ENCODE measurements at regions not wholly inside any gene's neighbourhood (a gene's known extent, or its start where the extent isn't known, plus 50 kb on each side); places are given as distances from the start of the nearest gene placed in this dataset.

DNA sequence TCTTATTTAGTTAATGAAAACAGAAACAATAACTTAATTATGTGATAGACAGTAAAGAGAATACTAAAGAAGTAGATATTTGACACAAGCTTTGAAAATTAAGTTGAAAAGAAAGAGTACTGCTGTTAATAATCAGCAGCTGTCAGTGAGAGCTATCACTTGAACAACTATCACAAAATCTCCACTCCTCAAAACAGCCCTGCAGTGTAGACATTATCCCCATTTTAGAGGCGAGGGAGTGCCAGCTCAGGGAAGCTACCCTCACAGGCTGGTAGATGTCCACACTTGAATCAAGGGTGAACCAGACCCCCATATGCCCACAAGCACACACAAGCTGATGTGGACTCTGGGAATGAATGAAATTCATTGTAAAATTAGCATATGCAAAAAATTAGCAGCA, 248.8 kb downstream of the RHOU start:
- no peak overlapping the region for H3K27ac ChIP-seq
- TF ChIP-seq, protein P1, sequence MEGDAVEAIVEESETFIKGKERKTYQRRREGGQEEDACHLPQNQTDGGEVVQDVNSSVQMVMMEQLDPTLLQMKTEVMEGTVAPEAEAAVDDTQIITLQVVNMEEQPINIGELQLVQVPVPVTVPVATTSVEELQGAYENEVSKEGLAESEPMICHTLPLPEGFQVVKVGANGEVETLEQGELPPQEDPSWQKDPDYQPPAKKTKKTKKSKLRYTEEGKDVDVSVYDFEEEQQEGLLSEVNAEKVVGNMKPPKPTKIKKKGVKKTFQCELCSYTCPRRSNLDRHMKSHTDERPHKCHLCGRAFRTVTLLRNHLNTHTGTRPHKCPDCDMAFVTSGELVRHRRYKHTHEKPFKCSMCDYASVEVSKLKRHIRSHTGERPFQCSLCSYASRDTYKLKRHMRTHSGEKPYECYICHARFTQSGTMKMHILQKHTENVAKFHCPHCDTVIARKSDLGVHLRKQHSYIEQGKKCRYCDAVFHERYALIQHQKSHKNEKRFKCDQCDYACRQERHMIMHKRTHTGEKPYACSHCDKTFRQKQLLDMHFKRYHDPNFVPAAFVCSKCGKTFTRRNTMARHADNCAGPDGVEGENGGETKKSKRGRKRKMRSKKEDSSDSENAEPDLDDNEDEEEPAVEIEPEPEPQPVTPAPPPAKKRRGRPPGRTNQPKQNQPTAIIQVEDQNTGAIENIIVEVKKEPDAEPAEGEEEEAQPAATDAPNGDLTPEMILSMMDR (IDR thresholded peaks at IDR 0.05): no peak
- no peaks in the 10 kb centered on the region for H3K9me3 ChIP-seq (ENCODE audit: control insufficient read depth, low read length)
- no peaks in the 10 kb centered on the region for H3K4me1 ChIP-seq
- no peaks in the 10 kb centered on the region for H3K79me2 ChIP-seq
- no peaks in the 10 kb centered on the region for H3K27me3 ChIP-seq (ENCODE audit: control insufficient read depth, insufficient read depth, low read length)
- no peak overlapping the region for H3K4me3 ChIP-seq (ENCODE audit: low read depth, low read length)
- no peak overlapping the region for H2AFZ ChIP-seq
- H3K36me3 ChIP-seq (ENCODE audit: control insufficient read depth, insufficient read depth, low read length): no peaks in the 10 kb centered on the region
- H3K4me2 ChIP-seq (ENCODE audit: low read length): no peak overlapping the region
- H3K9ac ChIP-seq: no peak overlapping the region

DNA sequence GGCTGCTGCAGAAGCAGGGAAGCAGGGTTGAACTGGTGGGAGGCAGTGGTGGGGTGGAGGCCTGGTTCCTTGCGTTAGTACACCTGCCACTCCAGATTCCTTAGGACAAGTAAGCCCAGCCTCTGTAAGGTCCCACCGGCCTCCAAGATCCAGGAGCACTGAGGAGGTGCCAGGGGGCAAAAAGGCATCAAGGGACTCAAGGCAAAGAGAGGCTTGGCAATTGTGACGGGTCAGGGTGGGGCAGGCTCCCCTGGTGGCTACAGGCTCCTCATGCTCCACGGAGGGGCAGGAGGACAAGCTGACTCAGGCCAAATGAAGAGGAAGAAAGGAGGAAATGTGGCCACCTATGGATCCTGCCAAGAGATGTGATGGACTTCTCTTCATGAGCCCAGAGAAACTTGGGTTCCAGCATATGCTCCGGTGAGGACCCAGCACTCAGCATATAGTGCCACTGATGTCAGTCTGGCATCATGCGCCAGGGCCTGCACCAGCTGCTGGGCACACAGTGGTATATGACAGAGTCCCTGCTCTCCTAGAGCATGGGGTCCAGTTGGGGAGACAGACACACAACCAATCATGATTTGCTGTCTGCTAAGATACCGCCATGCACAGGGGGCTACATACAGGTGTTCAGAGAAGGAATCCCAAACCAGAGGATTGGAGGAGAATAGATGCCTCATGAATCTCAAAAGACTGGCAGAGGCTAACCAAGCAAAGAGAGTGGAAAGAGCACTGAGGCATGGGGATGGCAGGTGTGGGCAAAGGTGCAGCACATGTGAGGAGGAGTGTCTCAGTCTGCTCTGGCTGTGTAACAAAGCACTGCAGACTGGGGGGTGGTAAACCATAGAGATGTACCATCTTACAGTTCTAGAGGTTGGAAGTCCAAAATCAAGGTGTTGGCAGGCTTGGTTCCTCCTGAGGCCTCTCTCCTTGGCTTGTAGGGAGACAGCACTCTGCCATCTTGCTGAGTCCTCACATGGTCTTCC, 249.7 kb downstream of the RHOU start:
- Histone ChIP-seq H3K4me2 (ENCODE audit: low read length) (no peak overlapping the region), H3K4me1 (peaks cover 1% of the 10 kb centered on the region), H3K27me3 (ENCODE audit: control insufficient read depth, insufficient read depth, low read length) (no peaks in the 10 kb centered on the region), H3K4me3 (ENCODE audit: low read depth, low read length) (no peak overlapping the region), H3K27ac (no peak overlapping the region), H3K9me3 (ENCODE audit: control insufficient read depth, low read length) (no peaks in the 10 kb centered on the region), H3K79me2 (no peaks in the 10 kb centered on the region), H3K9ac (no peak overlapping the region), H3K36me3 (ENCODE audit: control insufficient read depth, insufficient read depth, low read length) (no peaks in the 10 kb centered on the region), H2AFZ (no peak overlapping the region)
- TF ChIP-seq, protein P1 (IDR thresholded peaks at IDR 0.05): no peak

DNA sequence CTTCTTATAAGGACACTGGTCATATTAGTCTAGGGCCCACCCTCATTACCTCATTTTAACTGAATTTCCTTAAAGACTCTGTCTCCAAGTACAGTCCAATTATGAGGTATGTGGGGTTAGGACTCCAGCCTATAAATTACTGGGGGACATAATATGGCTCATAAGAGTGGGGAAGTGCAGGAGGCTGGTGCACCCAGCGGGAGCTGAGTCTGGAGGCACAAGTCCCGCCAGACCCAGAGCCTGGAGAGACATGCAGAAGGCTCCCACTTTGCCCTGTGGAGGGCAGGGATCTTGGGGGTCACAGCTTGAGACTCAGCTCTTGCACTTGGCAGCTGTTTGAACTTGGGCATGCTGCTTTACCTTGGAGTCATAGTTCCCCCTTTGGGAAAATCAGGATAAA, 250.4 kb downstream of the RHOU start:
- H3K4me3 ChIP-seq (ENCODE audit: low read depth, low read length): no peak overlapping the region
- peaks cover 7% of the 10 kb centered on the region for H3K4me1 ChIP-seq
- H3K9ac ChIP-seq: no peak overlapping the region
- no peaks in the 10 kb centered on the region for H3K36me3 ChIP-seq (ENCODE audit: control insufficient read depth, insufficient read depth, low read length)
- H3K9me3 ChIP-seq (ENCODE audit: control insufficient read depth, low read length): no peaks in the 10 kb centered on the region
- H3K27me3 ChIP-seq (ENCODE audit: control insufficient read depth, insufficient read depth, low read length): no peaks in the 10 kb centered on the region
- H3K27ac ChIP-seq: no peak overlapping the region
- TF ChIP-seq, protein P1 (IDR thresholded peaks at IDR 0.05): no peak
- no peak overlapping the region for H2AFZ ChIP-seq
- no peaks in the 10 kb centered on the region for H3K79me2 ChIP-seq
- no peak overlapping the region for H3K4me2 ChIP-seq (ENCODE audit: low read length)

DNA sequence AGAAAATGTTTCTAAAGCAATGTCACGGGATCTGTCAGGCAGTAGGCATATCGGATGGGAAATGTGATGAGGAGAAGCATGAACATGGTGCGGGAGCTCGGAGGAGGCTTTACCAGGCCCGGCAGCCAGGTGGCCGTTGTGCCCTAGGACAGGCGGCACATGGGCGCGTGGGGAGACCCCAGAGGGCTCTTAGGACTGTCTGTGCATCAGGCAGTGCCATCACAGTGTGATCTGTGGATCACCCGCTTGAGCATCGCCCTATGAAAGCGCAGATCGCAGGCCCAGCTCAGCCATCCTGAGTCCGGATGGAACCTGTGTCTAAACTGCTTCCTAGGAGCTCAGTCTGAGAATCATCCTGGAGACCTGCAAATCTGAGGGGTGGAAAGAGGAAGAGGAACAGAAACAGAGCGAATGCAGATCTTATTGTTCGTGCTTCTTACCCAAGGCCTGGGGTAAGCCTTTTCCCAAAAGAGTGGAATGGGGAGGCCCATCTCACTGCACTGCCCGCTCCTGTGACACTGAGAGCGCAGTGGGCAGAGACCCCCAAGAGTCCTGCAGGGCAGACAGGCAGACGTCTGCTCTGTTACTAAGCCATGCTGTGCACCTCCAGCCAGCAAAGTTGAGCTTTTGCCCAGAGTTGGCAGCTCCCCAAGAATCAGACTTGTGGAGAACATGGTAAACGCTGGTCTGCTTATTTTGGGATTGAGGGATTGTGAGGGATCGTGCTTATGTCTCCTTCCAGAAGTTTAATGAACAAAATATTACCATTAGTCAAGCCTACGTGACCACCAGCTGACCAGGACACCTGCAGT, 251.0 kb downstream of the RHOU start:
- H3K9ac ChIP-seq: no peak overlapping the region
- no peaks in the 10 kb centered on the region for H3K27me3 ChIP-seq (ENCODE audit: control insufficient read depth, insufficient read depth, low read length)
- H3K27ac ChIP-seq: no peak overlapping the region
- no peaks in the 10 kb centered on the region for H3K36me3 ChIP-seq (ENCODE audit: control insufficient read depth, insufficient read depth, low read length)
- H3K4me2 ChIP-seq (ENCODE audit: low read length): no peak overlapping the region
- peaks cover 7% of the 10 kb centered on the region for H3K4me1 ChIP-seq
- no peaks in the 10 kb centered on the region for H3K9me3 ChIP-seq (ENCODE audit: control insufficient read depth, low read length)
- no peak overlapping the region for H3K4me3 ChIP-seq (ENCODE audit: low read depth, low read length)
- no peaks in the 10 kb centered on the region for H3K79me2 ChIP-seq
- TF ChIP-seq, protein P1 (IDR thresholded peaks at IDR 0.05): no peak
- H2AFZ ChIP-seq: no peak overlapping the region

Data from parathyroid adenoma (tissue), 2 donors.